ENCODE measurements at regions not wholly inside any gene's neighbourhood (a gene's known extent, or its start where the extent isn't known, plus 50 kb on each side); places are given as distances from the start of the nearest gene placed in this dataset.

- no peak for DNase-seq (ENCODE audit: low spot score)
- TF ChIP-seq, protein P1, sequence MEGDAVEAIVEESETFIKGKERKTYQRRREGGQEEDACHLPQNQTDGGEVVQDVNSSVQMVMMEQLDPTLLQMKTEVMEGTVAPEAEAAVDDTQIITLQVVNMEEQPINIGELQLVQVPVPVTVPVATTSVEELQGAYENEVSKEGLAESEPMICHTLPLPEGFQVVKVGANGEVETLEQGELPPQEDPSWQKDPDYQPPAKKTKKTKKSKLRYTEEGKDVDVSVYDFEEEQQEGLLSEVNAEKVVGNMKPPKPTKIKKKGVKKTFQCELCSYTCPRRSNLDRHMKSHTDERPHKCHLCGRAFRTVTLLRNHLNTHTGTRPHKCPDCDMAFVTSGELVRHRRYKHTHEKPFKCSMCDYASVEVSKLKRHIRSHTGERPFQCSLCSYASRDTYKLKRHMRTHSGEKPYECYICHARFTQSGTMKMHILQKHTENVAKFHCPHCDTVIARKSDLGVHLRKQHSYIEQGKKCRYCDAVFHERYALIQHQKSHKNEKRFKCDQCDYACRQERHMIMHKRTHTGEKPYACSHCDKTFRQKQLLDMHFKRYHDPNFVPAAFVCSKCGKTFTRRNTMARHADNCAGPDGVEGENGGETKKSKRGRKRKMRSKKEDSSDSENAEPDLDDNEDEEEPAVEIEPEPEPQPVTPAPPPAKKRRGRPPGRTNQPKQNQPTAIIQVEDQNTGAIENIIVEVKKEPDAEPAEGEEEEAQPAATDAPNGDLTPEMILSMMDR (IDR thresholded peaks at IDR 0.05), result no peak
- H3K27ac ChIP-seq, result no peak overlapping the region
- no peak overlapping the region for H3K4me3 ChIP-seq
Measured at GRCh38 chr3:44045476-44046275, 196.0 kb upstream of the TOPAZ1 start.

DNA sequence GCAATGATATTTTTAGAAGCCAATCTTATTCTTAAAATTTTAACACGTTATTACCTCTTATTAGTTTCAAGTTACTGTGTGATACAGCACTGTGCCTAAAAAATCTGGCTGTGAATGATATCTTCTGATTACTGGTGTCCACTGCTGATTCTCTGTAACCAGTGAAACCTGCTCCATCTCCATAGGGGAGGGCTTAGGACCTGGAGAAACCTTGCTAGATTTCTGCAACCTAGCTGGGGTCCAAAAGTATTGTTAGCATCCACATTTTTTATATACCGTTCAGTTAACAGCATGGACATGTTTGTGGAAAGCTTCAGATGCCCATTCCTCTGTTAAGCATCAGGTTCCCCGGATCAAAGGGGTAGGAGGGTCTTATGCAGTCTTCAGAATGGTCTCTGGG is 193.9 kb upstream of the TOPAZ1 start:
- H3K4me3 ChIP-seq, result no peak overlapping the region
- H3K27ac ChIP-seq, result no peak overlapping the region
- DNase-seq (ENCODE audit: low spot score), result no peak
- TF ChIP-seq, protein P1 (IDR thresholded peaks at IDR 0.05), result no peak

DNA sequence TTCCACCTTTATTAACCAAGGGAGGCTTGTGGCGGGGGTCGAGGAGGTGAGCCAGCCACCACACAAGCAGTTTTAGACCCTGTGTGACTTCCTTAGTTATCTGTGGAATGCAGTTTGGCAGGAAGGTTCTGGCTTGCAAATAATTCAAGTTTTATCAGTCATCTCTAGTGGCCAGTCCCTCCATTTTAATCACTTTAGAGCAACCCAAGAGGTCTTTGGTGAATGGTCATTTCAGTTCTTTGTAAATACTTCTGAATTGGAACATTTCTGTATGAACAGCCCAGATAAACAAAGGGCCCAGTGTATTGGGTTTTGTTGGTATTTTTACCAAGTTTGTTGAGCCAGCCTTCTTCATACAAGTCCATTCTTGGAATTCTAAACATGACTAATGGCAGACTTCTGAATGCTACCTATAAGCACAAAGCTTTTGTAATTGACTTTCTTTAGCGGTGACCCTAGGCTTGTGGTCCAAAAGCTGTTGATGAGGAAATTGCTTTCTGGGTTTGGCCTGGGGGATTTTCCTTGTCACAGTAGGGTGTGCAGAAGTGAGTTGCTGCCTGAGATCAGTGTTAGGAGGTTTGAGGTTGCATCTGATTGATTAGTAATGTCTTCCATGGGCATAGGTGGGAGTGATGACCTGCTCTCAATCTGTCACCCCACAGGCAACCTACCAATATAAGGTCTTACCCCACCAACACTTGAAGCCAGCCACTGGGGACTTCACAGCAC is 193.3 kb upstream of the TOPAZ1 start:
- Histone ChIP-seq H3K4me3 (no peak overlapping the region), H3K27ac (no peak overlapping the region)
- TF ChIP-seq, protein P1 (IDR thresholded peaks at IDR 0.05), result no peak
- DNase-seq (ENCODE audit: low spot score), result no peak

- DNase-seq (ENCODE audit: low spot score), result no peak
Measured at GRCh38 chr3:44048949-44049348, 192.7 kb upstream of the TOPAZ1 start.

GRCh38 chr3:44050101-44050500 is 191.6 kb upstream of the TOPAZ1 start:
- DNase-seq (ENCODE audit: low spot score), result no peak
- Histone ChIP-seq H3K27ac (no peak overlapping the region), H3K4me3 (no peak overlapping the region)
- TF ChIP-seq, protein P1 (IDR thresholded peaks at IDR 0.05), result no peak

More at GRCh38 chr3:44048949-44049348, 192.7 kb upstream of the TOPAZ1 start:
- TF ChIP-seq, protein P1 (IDR thresholded peaks at IDR 0.05), result no peak
- no peak overlapping the region for H3K4me3 ChIP-seq
- no peak overlapping the region for H3K27ac ChIP-seq

DNA sequence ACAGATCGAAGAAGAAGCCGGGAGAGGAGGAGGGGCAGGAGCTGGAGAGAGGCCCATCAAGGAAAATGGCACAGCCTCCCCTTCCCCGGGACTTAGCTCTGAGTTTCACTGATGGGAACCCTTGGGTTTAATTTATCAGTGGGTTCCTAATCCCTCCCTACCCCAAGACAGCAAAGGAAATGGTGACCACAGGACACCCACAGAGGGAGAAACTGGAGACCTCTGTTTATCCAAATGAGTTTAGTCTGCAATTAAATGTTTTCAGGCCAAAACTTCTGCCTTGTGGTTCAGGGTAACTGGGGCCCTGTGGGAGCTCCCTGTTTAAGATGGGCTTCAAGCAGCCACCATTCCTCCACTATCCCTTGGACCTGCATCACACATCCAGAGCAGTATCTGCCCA is 190.8 kb upstream of the TOPAZ1 start:
- TF ChIP-seq, protein P1 (IDR thresholded peaks at IDR 0.05), result no peak
- H3K4me3 ChIP-seq, result no peak overlapping the region
- H3K27ac ChIP-seq, result no peak overlapping the region
- no peak for DNase-seq (ENCODE audit: low spot score)

Measured in coronary artery (tissue), 2 donors.